GM13977 (cell line): ENCODE measurements at regions not wholly inside any gene's neighbourhood (a gene's known extent, or its start where the extent isn't known, plus 50 kb on each side); places are given as distances from the start of the nearest gene placed in this dataset.
A peak's percentile ranks its signal among the peaks of the same experiment; 100 is the strongest.

Experiments used
- DNase-seq: peaks from one replicate; pipeline ENCODE4 v3.0.0; 2012; ENCODE audit warnings: low spot score
- CTCF ChIP-seq: IDR thresholded peaks from 2 replicates; pipeline ENCODE4 v1.5.1; 2012; ENCODE audit warnings: mild to moderate bottlenecking, control low read depth; ENCODE audit not compliant: insufficient read depth; ENCODE audit errors: extremely low read depth, missing control alignments
- in situ Hi-C: fragments of 300-500 bp; cut with MboI; formaldehyde crosslinking; loops from one replicate; pipeline ENCODE4 v1.12.0; 2022; ENCODE audit warnings: low sequenced_read_pairs, low pct_unique_long_range_greater_than_20kb, mixed read lengths, inconsistent platforms; ENCODE audit not compliant: unreplicated experiment

GRCh38 chr9:85130260-85130659 is 460.7 kb downstream of the NTRK2 start:
- TF ChIP-seq CTCF = no peak
- DNase-seq = peak; percentile 54
- in situ Hi-C loops = loop anchor here (25.0 kb wide), 1 partner anchor 443 kb away; no protein-coding TSS in a partner anchor

GRCh38 chr9:85129514-85129913 is 460.0 kb downstream of the NTRK2 start:
- in situ Hi-C loops = loop anchor here (25.0 kb wide), 1 partner anchor 442 kb away; no protein-coding TSS in a partner anchor
- no peak for TF ChIP-seq CTCF
- no peak for DNase-seq

- in situ Hi-C loops = no loop called here
- no peak for TF ChIP-seq CTCF
- no peak for DNase-seq
These were observed 449.6 kb downstream of the NTRK2 start for GRCh38 chr9:85118990-85119755.

GRCh38 chr9:85117831-85118230 is 448.3 kb downstream of the NTRK2 start:
- no peak for TF ChIP-seq CTCF
- in situ Hi-C loops = no loop called here
- no peak for DNase-seq

- in situ Hi-C loops = no loop called here
- TF ChIP-seq CTCF = no peak
- DNase-seq = no peak
These were observed 445.9 kb downstream of the NTRK2 start for GRCh38 chr9:85115473-85115872.

GRCh38 chr9:85114799-85115198 is 445.3 kb downstream of the NTRK2 start:
- in situ Hi-C loops = no loop called here
- TF ChIP-seq CTCF = no peak
- peak; percentile 28 for DNase-seq
